Activated naive CD4-positive, alpha-beta T cell treated with anti-CD3 and anti-CD28 coated beads, Interleukin-2, amount 10 ng/mL, durations not matched to agents 7 days and 5 days (primary cell): ENCODE measurements at regions not wholly inside any gene's neighbourhood (a gene's known extent, or its start where the extent isn't known, plus 50 kb on each side); places are given as distances from the start of the nearest gene placed in this dataset.

Source experiments
- CTCF ChIA-PET: fragments of 350-600 bp; sonication (Branson Sonifier 250); formaldehyde crosslinking; loops from one replicate; lab custom pipeline; 2021; ENCODE audit warnings: antibody characterized with exemption; lab: Charles Lee
- DNase-seq: peaks from one replicate; pipeline ENCODE4 v3.0.0-alpha.2; 2020
- H3K27ac Mint-ChIP-seq: one replicate; pipeline ENCODE4 v1.8.0; 2021; ENCODE audit warnings: mild to moderate bottlenecking, moderate library complexity, mixed read lengths
- H3K27me3 Mint-ChIP-seq: one replicate; pipeline ENCODE4 v1.8.0; 2021; ENCODE audit warnings: mild to moderate bottlenecking, mixed read lengths
- H3K36me3 Mint-ChIP-seq: one replicate; pipeline ENCODE4 v1.8.0; 2021; ENCODE audit warnings: mixed read lengths
- H3K4me1 Mint-ChIP-seq: one replicate; pipeline ENCODE4 v1.8.0; 2021; ENCODE audit warnings: mixed read lengths
- H3K4me3 Mint-ChIP-seq: one replicate; pipeline ENCODE4 v1.8.0; 2021; ENCODE audit warnings: mild to moderate bottlenecking, moderate library complexity, mixed read lengths
- H3K9me3 Mint-ChIP-seq: one replicate; pipeline ENCODE4 v1.8.0; 2021; ENCODE audit warnings: mixed read lengths

- H3K4me3 Mint-ChIP-seq = no peak overlapping the region
Observed at GRCh38 chr15:27660676-27661075, 438.4 kb downstream of the OCA2 start.

GRCh38 chr15:27656296-27656987 lies 442.7 kb downstream of the OCA2 start:
- H3K36me3 Mint-ChIP-seq = no peaks in the 10 kb centered on the region
- no peak overlapping the region for H3K27ac Mint-ChIP-seq
- no peak for DNase-seq
- H3K4me3 Mint-ChIP-seq = no peak overlapping the region
- H3K27me3 Mint-ChIP-seq = no peaks in the 10 kb centered on the region
- peaks cover 12% of the 10 kb centered on the region for H3K9me3 Mint-ChIP-seq
- CTCF ChIA-PET = no interaction called here
- H3K4me1 Mint-ChIP-seq = no peaks in the 10 kb centered on the region

More at GRCh38 chr15:27660676-27661075, 438.4 kb downstream of the OCA2 start:
- DNase-seq = no peak
- Mint-ChIP-seq H3K27ac (no peak overlapping the region), H3K4me1 (no peaks in the 10 kb centered on the region), H3K27me3 (no peaks in the 10 kb centered on the region), H3K9me3 (peaks cover 3% of the 10 kb centered on the region), H3K36me3 (no peaks in the 10 kb centered on the region)
- CTCF ChIA-PET = no interaction called here

GRCh38 chr15:27655056-27655455 lies 444.1 kb downstream of the OCA2 start:
- Mint-ChIP-seq H3K27me3 (no peaks in the 10 kb centered on the region), H3K9me3 (peaks cover 12% of the 10 kb centered on the region), H3K4me1 (no peaks in the 10 kb centered on the region), H3K36me3 (no peaks in the 10 kb centered on the region), H3K4me3 (no peak overlapping the region), H3K27ac (no peak overlapping the region)
- no peak for DNase-seq
- CTCF ChIA-PET = no interaction called here

GRCh38 chr15:27650244-27650643 lies 448.9 kb downstream of the OCA2 start:
- H3K27ac Mint-ChIP-seq = no peak overlapping the region
- no peaks in the 10 kb centered on the region for H3K36me3 Mint-ChIP-seq
- CTCF ChIA-PET = no interaction called here
- no peak overlapping the region for H3K4me3 Mint-ChIP-seq
- no peaks in the 10 kb centered on the region for H3K4me1 Mint-ChIP-seq
- no peaks in the 10 kb centered on the region for H3K27me3 Mint-ChIP-seq
- H3K9me3 Mint-ChIP-seq = peaks cover 14% of the 10 kb centered on the region
- no peak for DNase-seq

- CTCF ChIA-PET = no interaction called here
- no peaks in the 10 kb centered on the region for H3K27me3 Mint-ChIP-seq
- H3K4me1 Mint-ChIP-seq = no peaks in the 10 kb centered on the region
- no peak overlapping the region for H3K4me3 Mint-ChIP-seq
- H3K9me3 Mint-ChIP-seq = peaks cover 13% of the 10 kb centered on the region
- no peaks in the 10 kb centered on the region for H3K36me3 Mint-ChIP-seq
- H3K27ac Mint-ChIP-seq = no peak overlapping the region
- no peak for DNase-seq
Observed at GRCh38 chr15:27648359-27648758, 450.8 kb downstream of the OCA2 start.

GRCh38 chr15:27646531-27646930 lies 452.6 kb downstream of the OCA2 start:
- CTCF ChIA-PET = interaction anchor here (0.7 kb wide), 1 partner anchor 618 kb away, joined by 3 read pairs; no protein-coding TSS in a partner anchor
- Mint-ChIP-seq H3K9me3 (peaks cover 27% of the 10 kb centered on the region), H3K4me3 (no peak overlapping the region), H3K4me1 (no peaks in the 10 kb centered on the region), H3K27ac (no peak overlapping the region), H3K27me3 (no peaks in the 10 kb centered on the region), H3K36me3 (no peaks in the 10 kb centered on the region)
- no peak for DNase-seq

- no peaks in the 10 kb centered on the region for H3K27me3 Mint-ChIP-seq
- no peaks in the 10 kb centered on the region for H3K36me3 Mint-ChIP-seq
- DNase-seq = no peak
- peaks cover 32% of the 10 kb centered on the region for H3K9me3 Mint-ChIP-seq
- no peaks in the 10 kb centered on the region for H3K4me1 Mint-ChIP-seq
- no peak overlapping the region for H3K4me3 Mint-ChIP-seq
- H3K27ac Mint-ChIP-seq = no peak overlapping the region
- CTCF ChIA-PET = no interaction called here
Observed at GRCh38 chr15:27645672-27646071, 453.4 kb downstream of the OCA2 start.

- H3K27ac Mint-ChIP-seq = no peak overlapping the region
- no peak overlapping the region for H3K4me3 Mint-ChIP-seq
- no peaks in the 10 kb centered on the region for H3K27me3 Mint-ChIP-seq
- H3K36me3 Mint-ChIP-seq = no peaks in the 10 kb centered on the region
- H3K4me1 Mint-ChIP-seq = no peaks in the 10 kb centered on the region
- no peak for DNase-seq
- CTCF ChIA-PET = no interaction called here
- H3K9me3 Mint-ChIP-seq = peaks cover 49% of the 10 kb centered on the region
Observed at GRCh38 chr15:27642981-27643380, 456.1 kb downstream of the OCA2 start.

- no peaks in the 10 kb centered on the region for H3K4me1 Mint-ChIP-seq
- CTCF ChIA-PET = no interaction called here
- no peaks in the 10 kb centered on the region for H3K36me3 Mint-ChIP-seq
- no peak overlapping the region for H3K4me3 Mint-ChIP-seq
- peaks cover 41% of the 10 kb centered on the region for H3K9me3 Mint-ChIP-seq
- no peaks in the 10 kb centered on the region for H3K27me3 Mint-ChIP-seq
- no peak for DNase-seq
- H3K27ac Mint-ChIP-seq = no peak overlapping the region
Observed at GRCh38 chr15:27639595-27639994, 459.5 kb downstream of the OCA2 start.

GRCh38 chr15:27638958-27639357 lies 460.2 kb downstream of the OCA2 start:
- no peak for DNase-seq
- H3K9me3 Mint-ChIP-seq = peaks cover 39% of the 10 kb centered on the region
- no peaks in the 10 kb centered on the region for H3K4me1 Mint-ChIP-seq
- no peak overlapping the region for H3K27ac Mint-ChIP-seq
- CTCF ChIA-PET = no interaction called here
- no peaks in the 10 kb centered on the region for H3K36me3 Mint-ChIP-seq
- no peaks in the 10 kb centered on the region for H3K27me3 Mint-ChIP-seq
- no peak overlapping the region for H3K4me3 Mint-ChIP-seq

GRCh38 chr15:27635916-27636315 lies 463.2 kb downstream of the OCA2 start:
- Mint-ChIP-seq H3K27me3 (no peaks in the 10 kb centered on the region), H3K36me3 (no peaks in the 10 kb centered on the region), H3K9me3 (peaks cover 25% of the 10 kb centered on the region), H3K4me3 (no peak overlapping the region), H3K27ac (no peak overlapping the region), H3K4me1 (no peaks in the 10 kb centered on the region)
- DNase-seq = no peak
- CTCF ChIA-PET = no interaction called here

- H3K27ac Mint-ChIP-seq = no peak overlapping the region
- DNase-seq = no peak
- H3K9me3 Mint-ChIP-seq = peaks cover 21% of the 10 kb centered on the region
- CTCF ChIA-PET = no interaction called here
- no peaks in the 10 kb centered on the region for H3K27me3 Mint-ChIP-seq
- H3K4me3 Mint-ChIP-seq = no peak overlapping the region
- no peaks in the 10 kb centered on the region for H3K4me1 Mint-ChIP-seq
- no peaks in the 10 kb centered on the region for H3K36me3 Mint-ChIP-seq
Observed at GRCh38 chr15:27628486-27628885, 470.6 kb downstream of the OCA2 start.

- CTCF ChIA-PET = no interaction called here
Observed at GRCh38 chr15:27627623-27628022, 471.5 kb downstream of the OCA2 start.

GRCh38 chr15:27623560-27624305 lies 475.4 kb downstream of the OCA2 start:
- DNase-seq = no peak
- H3K27ac Mint-ChIP-seq = no peak overlapping the region
- peaks cover 23% of the 10 kb centered on the region for H3K9me3 Mint-ChIP-seq
- no peaks in the 10 kb centered on the region for H3K27me3 Mint-ChIP-seq
- no peaks in the 10 kb centered on the region for H3K4me1 Mint-ChIP-seq
- H3K36me3 Mint-ChIP-seq = no peaks in the 10 kb centered on the region
- CTCF ChIA-PET = no interaction called here
- H3K4me3 Mint-ChIP-seq = no peak overlapping the region

More at GRCh38 chr15:27627623-27628022, 471.5 kb downstream of the OCA2 start:
- Mint-ChIP-seq H3K36me3 (no peaks in the 10 kb centered on the region), H3K27ac (no peak overlapping the region), H3K4me1 (no peaks in the 10 kb centered on the region), H3K27me3 (no peaks in the 10 kb centered on the region), H3K4me3 (no peak overlapping the region), H3K9me3 (peaks cover 27% of the 10 kb centered on the region)
- no peak for DNase-seq

- H3K27me3 Mint-ChIP-seq = no peaks in the 10 kb centered on the region
- no peak overlapping the region for H3K27ac Mint-ChIP-seq
- no peak for DNase-seq
- no peak overlapping the region for H3K4me3 Mint-ChIP-seq
- no peaks in the 10 kb centered on the region for H3K36me3 Mint-ChIP-seq
- CTCF ChIA-PET = no interaction called here
- peaks cover 20% of the 10 kb centered on the region for H3K9me3 Mint-ChIP-seq
- H3K4me1 Mint-ChIP-seq = no peaks in the 10 kb centered on the region
Observed at GRCh38 chr15:27623149-27623548, 476.0 kb downstream of the OCA2 start.
